Lower lobe of right lung (tissue), 2 donors: ENCODE measurements at regions not wholly inside any gene's neighbourhood (a gene's known extent, or its start where the extent isn't known, plus 50 kb on each side); places are given as distances from the start of the nearest gene placed in this dataset.
A peak's percentile ranks its signal among the peaks of the same experiment; 100 is the strongest.

Source experiments
- ATAC-seq, 2 donors: fragments of 200-7000 bp; cut with Tn5 transposase; one replicate each; pipeline ENCODE4 v1.9.1; 2020 to 2022; ENCODE audit warnings: mild to moderate bottlenecking in 2 of 2, moderate library complexity in 2 of 2
- DNase-seq: peaks from one replicate; pipeline ENCODE4 v3.0.0-alpha.2; 2020
- H3K27ac ChIP-seq: fragments of 200-600 bp; one replicate; pipeline ENCODE4 v1.8.0; 2022
- H3K27me3 ChIP-seq: fragments of 200-600 bp; one replicate; pipeline ENCODE4 v1.8.0; 2022; ENCODE audit warnings: low read depth
- H3K36me3 ChIP-seq: fragments of 200-600 bp; one replicate; pipeline ENCODE4 v1.8.0; 2022; ENCODE audit warnings: mild to moderate bottlenecking
- H3K4me1 ChIP-seq: fragments of 200-600 bp; one replicate; pipeline ENCODE4 v1.8.0; 2022
- H3K4me3 ChIP-seq: fragments of 200-600 bp; one replicate; pipeline ENCODE4 v1.8.0; 2022; ENCODE audit warnings: mild to moderate bottlenecking
- H3K9me3 ChIP-seq: fragments of 200-600 bp; one replicate; pipeline ENCODE4 v1.8.0; 2022
- intact Hi-C: fragments of 100-400 bp; cut with DNase I; formaldehyde crosslinking; loops from one replicate; pipeline ENCODE4 v1.11.0; 2022
- TF ChIP-seq, protein P1 (sequence below): fragments of 200-600 bp; IDR thresholded peaks from one replicate; pipeline ENCODE4 v1.8.0; 2022; ENCODE audit warnings: antibody characterized with exemption, mild to moderate bottlenecking
- donor health status: DM: no; HTN: yes; CAD: no; lungs with severe emphysema.

DNA sequence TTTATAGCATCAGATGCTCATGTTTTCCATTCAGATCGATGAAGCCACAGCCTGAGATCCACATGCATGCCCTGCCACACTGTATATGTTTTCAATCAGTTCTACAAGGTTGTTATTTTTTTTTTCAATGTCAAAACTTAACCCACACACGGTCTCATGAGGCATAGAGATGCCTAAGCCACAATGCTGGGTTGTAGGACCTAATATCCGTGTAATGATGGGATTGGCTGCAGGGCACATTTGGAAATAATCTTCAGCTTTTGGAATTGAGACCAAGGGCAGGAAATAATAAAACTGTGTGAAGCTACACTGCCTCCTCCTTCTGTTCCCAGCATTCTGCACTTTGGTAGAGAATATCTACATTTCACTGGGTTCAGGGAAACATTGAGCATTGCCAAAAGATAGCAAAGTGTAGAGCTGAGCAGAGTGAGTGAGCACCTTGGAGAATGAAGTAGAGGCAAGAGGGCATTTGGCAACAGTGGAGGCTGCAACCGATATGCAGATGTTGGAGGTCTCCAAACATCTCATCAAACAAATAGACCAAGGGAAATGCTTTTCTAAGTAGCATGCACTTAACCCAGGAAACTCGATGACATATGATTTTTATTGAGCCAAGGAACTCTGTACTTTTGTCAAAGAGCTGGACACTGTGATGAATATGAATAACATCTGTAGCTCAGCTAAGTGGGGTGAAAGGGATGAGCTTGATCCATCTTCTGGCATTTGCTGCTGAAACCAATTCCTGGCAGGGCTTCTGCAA, 176.7 kb downstream of the LYPLAL1 start:
- Histone ChIP-seq H3K27ac (no peak overlapping the region), H3K9me3 (peaks cover 5% of the 10 kb centered on the region), H3K27me3 (no peaks in the 10 kb centered on the region), H3K36me3 (no peaks in the 10 kb centered on the region), H3K4me3 (no peak overlapping the region), H3K4me1 (peaks cover 9% of the 10 kb centered on the region)
- ATAC-seq (peak in 1 of 2 donors; percentile 43), DNase-seq (no peak)
- intact Hi-C loops: no loop called here
- TF ChIP-seq, protein P1, sequence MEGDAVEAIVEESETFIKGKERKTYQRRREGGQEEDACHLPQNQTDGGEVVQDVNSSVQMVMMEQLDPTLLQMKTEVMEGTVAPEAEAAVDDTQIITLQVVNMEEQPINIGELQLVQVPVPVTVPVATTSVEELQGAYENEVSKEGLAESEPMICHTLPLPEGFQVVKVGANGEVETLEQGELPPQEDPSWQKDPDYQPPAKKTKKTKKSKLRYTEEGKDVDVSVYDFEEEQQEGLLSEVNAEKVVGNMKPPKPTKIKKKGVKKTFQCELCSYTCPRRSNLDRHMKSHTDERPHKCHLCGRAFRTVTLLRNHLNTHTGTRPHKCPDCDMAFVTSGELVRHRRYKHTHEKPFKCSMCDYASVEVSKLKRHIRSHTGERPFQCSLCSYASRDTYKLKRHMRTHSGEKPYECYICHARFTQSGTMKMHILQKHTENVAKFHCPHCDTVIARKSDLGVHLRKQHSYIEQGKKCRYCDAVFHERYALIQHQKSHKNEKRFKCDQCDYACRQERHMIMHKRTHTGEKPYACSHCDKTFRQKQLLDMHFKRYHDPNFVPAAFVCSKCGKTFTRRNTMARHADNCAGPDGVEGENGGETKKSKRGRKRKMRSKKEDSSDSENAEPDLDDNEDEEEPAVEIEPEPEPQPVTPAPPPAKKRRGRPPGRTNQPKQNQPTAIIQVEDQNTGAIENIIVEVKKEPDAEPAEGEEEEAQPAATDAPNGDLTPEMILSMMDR: no peak

DNA sequence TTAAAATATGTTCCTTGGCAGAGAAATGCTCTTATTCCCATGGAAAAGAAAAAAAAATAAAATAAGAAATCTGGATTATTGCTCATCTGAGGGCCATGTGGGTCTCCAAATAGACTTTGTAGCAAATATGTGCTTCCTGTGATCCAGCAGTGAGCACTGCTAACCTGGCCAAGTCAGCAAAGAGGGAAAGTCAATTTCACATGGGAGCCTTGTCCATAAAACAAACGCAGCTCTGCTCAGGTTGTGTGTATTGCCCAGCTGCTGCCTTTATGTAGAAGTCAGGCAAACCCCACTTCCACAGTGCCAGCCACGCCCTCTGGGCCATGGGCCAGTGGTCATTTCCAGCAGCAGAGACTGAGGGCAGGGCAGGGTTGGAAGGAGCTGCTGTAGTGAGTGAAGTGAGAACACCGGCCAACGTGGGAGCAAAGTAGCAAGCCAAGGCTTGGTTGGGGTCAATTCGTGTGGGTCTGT, 174.3 kb downstream of the LYPLAL1 start:
- TF ChIP-seq, protein P1: no peak
- ATAC-seq: peak in 1 of 2 donors; percentile 42
- Histone ChIP-seq H3K36me3 (no peaks in the 10 kb centered on the region), H3K27me3 (no peaks in the 10 kb centered on the region), H3K4me1 (peaks cover 9% of the 10 kb centered on the region), H3K4me3 (no peak overlapping the region), H3K9me3 (peaks cover 5% of the 10 kb centered on the region), H3K27ac (no peak overlapping the region)
- peak; percentile 41 for DNase-seq
- intact Hi-C loops: no loop called here

DNA sequence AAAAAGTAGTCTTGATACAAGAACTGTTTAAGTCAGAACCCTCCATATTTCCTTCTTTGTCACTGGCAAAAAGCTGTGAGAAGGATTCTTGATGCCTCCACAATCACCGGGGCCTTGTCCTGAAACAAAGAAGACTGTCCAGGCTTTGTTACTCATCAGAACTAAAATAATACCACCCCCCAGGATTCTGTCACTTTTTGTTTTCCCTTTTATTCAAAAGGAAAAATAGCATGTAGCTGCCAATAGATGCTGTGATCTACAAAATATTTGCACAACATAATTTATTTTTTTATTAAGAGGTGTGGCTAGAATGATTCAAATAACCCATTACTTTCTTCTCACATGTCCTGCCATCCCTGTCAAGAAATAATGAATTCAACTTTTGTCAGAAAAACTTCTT, 173.7 kb downstream of the LYPLAL1 start:
- TF ChIP-seq, protein P1: no peak
- intact Hi-C loops: no loop called here
- no peak for ATAC-seq

DNA sequence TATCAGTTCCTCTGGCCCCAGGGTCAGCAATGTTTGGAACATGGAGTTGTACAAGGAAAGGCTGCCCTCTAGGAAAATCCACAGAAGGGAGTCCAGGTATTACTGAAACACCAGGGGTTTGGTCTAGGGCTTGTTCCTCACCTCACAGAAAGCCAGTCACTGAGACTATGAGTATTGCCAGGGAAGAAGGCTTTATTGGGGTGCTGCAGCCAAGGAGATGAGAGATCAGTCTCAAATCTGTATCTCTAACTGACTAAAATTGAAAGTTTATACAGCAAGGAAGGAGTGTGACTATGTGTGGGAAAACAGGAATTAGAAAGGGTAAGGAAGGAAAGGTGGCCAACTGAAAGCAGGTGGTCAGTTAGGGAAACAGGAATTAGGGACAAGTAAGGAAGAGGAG, 172.3 kb downstream of the LYPLAL1 start:
- intact Hi-C loops: no loop called here

More for the DNA sequence above, 173.7 kb downstream of the LYPLAL1 start:
- Histone ChIP-seq H3K4me1 (peaks cover 9% of the 10 kb centered on the region), H3K9me3 (peaks cover 5% of the 10 kb centered on the region), H3K36me3 (no peaks in the 10 kb centered on the region), H3K27me3 (no peaks in the 10 kb centered on the region), H3K4me3 (no peak overlapping the region), H3K27ac (no peak overlapping the region)
- no peak for DNase-seq

DNA sequence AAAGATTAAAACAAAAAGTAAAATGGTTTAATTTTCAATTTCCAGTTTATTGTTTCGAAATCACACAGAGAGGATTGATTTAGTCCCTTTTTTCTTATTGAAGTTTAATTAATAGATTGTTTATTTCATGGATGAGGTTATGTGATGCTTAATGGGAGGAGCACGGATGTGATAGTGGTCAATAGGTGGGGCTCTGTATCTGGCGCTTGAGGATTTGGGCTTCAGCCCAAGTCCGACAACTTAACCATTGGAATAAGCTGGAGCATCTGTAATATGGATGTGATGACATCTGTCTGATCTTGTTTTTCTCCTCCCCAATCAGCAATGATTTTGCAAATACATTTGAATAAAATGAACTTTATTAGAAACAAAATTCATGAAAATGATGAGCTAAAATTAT, 169.2 kb downstream of the LYPLAL1 start:
- Histone ChIP-seq H3K4me1 (peaks cover 6% of the 10 kb centered on the region), H3K4me3 (no peak overlapping the region), H3K27ac (no peak overlapping the region), H3K9me3 (peaks cover 5% of the 10 kb centered on the region), H3K27me3 (no peaks in the 10 kb centered on the region), H3K36me3 (no peaks in the 10 kb centered on the region)
- ATAC-seq (no peak), DNase-seq (no peak)
- TF ChIP-seq, protein P1: no peak
- intact Hi-C loops: no loop called here

More for the DNA sequence above, 172.3 kb downstream of the LYPLAL1 start:
- Histone ChIP-seq H3K9me3 (peaks cover 5% of the 10 kb centered on the region), H3K36me3 (no peaks in the 10 kb centered on the region), H3K27ac (no peak overlapping the region), H3K4me3 (no peak overlapping the region), H3K4me1 (peaks cover 9% of the 10 kb centered on the region), H3K27me3 (no peaks in the 10 kb centered on the region)
- DNase-seq: no peak
- ATAC-seq: no peak
- TF ChIP-seq, protein P1: no peak
